ENCODE measurements at regions not wholly inside any gene's neighbourhood (a gene's known extent, or its start where the extent isn't known, plus 50 kb on each side); places are given as distances from the start of the nearest gene placed in this dataset.

GRCh38 chr5:60312098-60312497, 387.9 kb downstream of the DEPDC1B start:
- TF ChIP-seq ZFX (IDR thresholded peaks at IDR 0.05), result no peak
- TF ChIP-seq, protein P1, sequence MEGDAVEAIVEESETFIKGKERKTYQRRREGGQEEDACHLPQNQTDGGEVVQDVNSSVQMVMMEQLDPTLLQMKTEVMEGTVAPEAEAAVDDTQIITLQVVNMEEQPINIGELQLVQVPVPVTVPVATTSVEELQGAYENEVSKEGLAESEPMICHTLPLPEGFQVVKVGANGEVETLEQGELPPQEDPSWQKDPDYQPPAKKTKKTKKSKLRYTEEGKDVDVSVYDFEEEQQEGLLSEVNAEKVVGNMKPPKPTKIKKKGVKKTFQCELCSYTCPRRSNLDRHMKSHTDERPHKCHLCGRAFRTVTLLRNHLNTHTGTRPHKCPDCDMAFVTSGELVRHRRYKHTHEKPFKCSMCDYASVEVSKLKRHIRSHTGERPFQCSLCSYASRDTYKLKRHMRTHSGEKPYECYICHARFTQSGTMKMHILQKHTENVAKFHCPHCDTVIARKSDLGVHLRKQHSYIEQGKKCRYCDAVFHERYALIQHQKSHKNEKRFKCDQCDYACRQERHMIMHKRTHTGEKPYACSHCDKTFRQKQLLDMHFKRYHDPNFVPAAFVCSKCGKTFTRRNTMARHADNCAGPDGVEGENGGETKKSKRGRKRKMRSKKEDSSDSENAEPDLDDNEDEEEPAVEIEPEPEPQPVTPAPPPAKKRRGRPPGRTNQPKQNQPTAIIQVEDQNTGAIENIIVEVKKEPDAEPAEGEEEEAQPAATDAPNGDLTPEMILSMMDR (conservative IDR thresholded peaks at IDR 0.05), result no peak
- no peak overlapping the region for H3K27ac ChIP-seq

- TF ChIP-seq ZFX (IDR thresholded peaks at IDR 0.05), result no peak
- TF ChIP-seq, protein P1 (conservative IDR thresholded peaks at IDR 0.05), result no peak
- H3K27ac ChIP-seq, result no peak overlapping the region
Measured at GRCh38 chr5:60299944-60300343, 400.0 kb downstream of the DEPDC1B start.

GRCh38 chr5:60297658-60298057, 402.3 kb downstream of the DEPDC1B start:
- no peak overlapping the region for H3K27ac ChIP-seq
- TF ChIP-seq ZFX (IDR thresholded peaks at IDR 0.05), result no peak
- TF ChIP-seq, protein P1 (conservative IDR thresholded peaks at IDR 0.05), result no peak

- no peak for TF ChIP-seq ZFX (IDR thresholded peaks at IDR 0.05)
- TF ChIP-seq, protein P1 (conservative IDR thresholded peaks at IDR 0.05), result peak; percentile 79
Measured at GRCh38 chr5:60295423-60295822, 401.9 kb upstream of the PDE4D start.

DNA sequence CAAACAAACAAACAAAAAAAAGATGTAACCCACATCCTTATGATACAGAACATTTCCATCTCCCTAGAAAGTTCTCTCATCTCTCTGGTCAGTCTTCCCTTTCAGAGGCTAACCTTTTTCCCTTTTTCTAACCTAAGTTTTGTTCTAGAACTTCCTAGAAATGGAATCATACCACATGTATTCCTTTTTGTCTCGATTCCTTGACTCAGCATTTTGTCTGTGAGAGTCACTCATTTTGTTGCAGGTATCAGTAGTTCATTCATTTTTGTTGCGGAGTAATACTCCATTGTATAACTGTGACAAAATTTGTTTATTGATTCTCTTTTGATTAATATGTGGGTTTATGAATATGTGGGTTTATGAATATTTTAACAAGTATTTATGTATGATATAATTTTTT, 400.0 kb upstream of the PDE4D start:
- no peak for TF ChIP-seq ZFX (IDR thresholded peaks at IDR 0.05)
- TF ChIP-seq, protein P1 (conservative IDR thresholded peaks at IDR 0.05), result no peak
- peak overlapping the region; percentile 44 for H3K27ac ChIP-seq

More at GRCh38 chr5:60295423-60295822, 401.9 kb upstream of the PDE4D start:
- no peak overlapping the region for H3K27ac ChIP-seq

GRCh38 chr5:60287174-60287771, 393.7 kb upstream of the PDE4D start:
- TF ChIP-seq ZFX (IDR thresholded peaks at IDR 0.05), result no peak
- TF ChIP-seq, protein P1 (conservative IDR thresholded peaks at IDR 0.05), result peak; percentile 86
- H3K27ac ChIP-seq, result no peak overlapping the region

DNA sequence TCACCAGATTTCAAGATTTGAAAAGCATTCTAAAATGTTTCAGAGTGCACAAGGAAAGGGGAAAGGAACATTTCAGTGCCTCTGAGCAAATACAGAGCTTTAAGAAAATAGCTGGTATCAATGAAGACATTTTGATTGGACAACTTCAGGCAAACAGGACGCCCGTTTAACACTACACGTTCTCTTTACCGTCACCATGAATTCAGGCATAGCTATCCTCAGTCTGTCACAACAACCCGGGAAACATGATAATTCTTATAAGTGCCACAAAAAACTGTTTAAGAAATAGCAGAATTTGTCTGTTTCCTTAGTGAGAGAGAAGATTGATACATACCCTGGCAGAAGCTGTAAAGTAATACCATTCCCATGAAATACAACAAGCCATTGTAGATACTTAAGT, 392.4 kb upstream of the PDE4D start:
- no peak overlapping the region for H3K27ac ChIP-seq
- TF ChIP-seq ZFX (IDR thresholded peaks at IDR 0.05), result no peak
- TF ChIP-seq, protein P1 (conservative IDR thresholded peaks at IDR 0.05), result no peak

Measured in C4-2B (cell line).